NB4 (cell line): ENCODE measurements at regions not wholly inside any gene's neighbourhood (a gene's known extent, or its start where the extent isn't known, plus 50 kb on each side); places are given as distances from the start of the nearest gene placed in this dataset.

ENCODE experiments used
- CTCF ChIP-seq: IDR thresholded peaks from one replicate; pipeline ENCODE4 v1.5.1; 2012; ENCODE audit warnings: low read depth, low read length
- POLR2A ChIP-seq: IDR thresholded peaks from 2 replicates; pipeline ENCODE4 v1.6.1; 2011; ENCODE audit warnings: mild to moderate bottlenecking; ENCODE audit not compliant: insufficient read length; ENCODE audit errors: extremely low read depth

GRCh38 chr6:108763931-108764579 lies 84.2 kb upstream of the ARMC2 start:
- TF ChIP-seq POLR2A (no peak), CTCF (no peak)
